IMR-90 (cell line): ENCODE measurements at regions not wholly inside any gene's neighbourhood (a gene's known extent, or its start where the extent isn't known, plus 50 kb on each side); places are given as distances from the start of the nearest gene placed in this dataset.

ENCODE experiments used
- ATAC-seq: fragments of 200-7000 bp; cut with Tn5 transposase; 2 replicates; pipeline ENCODE4 v1.9.1; 2020; ENCODE audit warnings: low read depth, mild to moderate bottlenecking, moderate library complexity
- BruUV-seq: library from RNA; stranded (reverse); fragments of 400-500 nt; replicated peaks from 2 replicates; lab custom pipeline; 2021; lab: Mats Ljungman, UMichigan
- CTCF ChIA-PET: fragments of 300-600 bp; formaldehyde crosslinking; extraction: SDS; loops from one replicate; lab custom pipeline; 2021; ENCODE audit warnings: antibody characterized with exemption; lab: Yijun Ruan, JAX
- POLR2A ChIA-PET: fragments of 300-600 bp; sonication (Branson Sonifier 250); formaldehyde crosslinking; loops from one replicate; lab custom pipeline; 2022; ENCODE audit warnings: antibody characterized with exemption; ENCODE audit not compliant: unreplicated experiment; lab: Charles Lee
- DNase-seq: peaks from one replicate; pipeline ENCODE4 v3.0.0; 2013
- H2AFZ ChIP-seq: replicated peaks from 2 replicates; pipeline ENCODE3; 2013; ENCODE audit warnings: low read length, mild to moderate bottlenecking; ENCODE audit not compliant: poor library complexity
- H2AK5ac ChIP-seq: 2 replicates; pipeline ENCODE4 v1.6.1; 2013; ENCODE audit warnings: low read depth, low read length, inconsistent platforms
- H2AK9ac ChIP-seq: replicated peaks from 2 replicates; pipeline ENCODE3; 2013; ENCODE audit warnings: mild to moderate bottlenecking, low read depth, low read length, moderate library complexity; ENCODE audit not compliant: poor library complexity
- H2BK120ac ChIP-seq: 2 replicates; pipeline ENCODE4 v1.6.1; 2013; ENCODE audit warnings: low read depth, low read length, inconsistent platforms
- H2BK15ac ChIP-seq: 3 replicates; pipeline ENCODE4 v1.6.1; 2013; ENCODE audit warnings: low read depth, low read length, inconsistent platforms
- H2BK20ac ChIP-seq: 2 replicates; pipeline ENCODE4 v1.6.1; 2013; ENCODE audit warnings: low read depth, mild to moderate bottlenecking, inconsistent platforms, low read length, moderate library complexity
- H2BK5ac ChIP-seq: 2 replicates; pipeline ENCODE4 v1.6.1; 2013; ENCODE audit warnings: mild to moderate bottlenecking, low read depth, low read length, inconsistent platforms; ENCODE audit not compliant: poor library complexity, severe bottlenecking
- H3K14ac ChIP-seq: replicated peaks from 2 replicates; pipeline ENCODE4 v1.6.1; 2013; ENCODE audit warnings: low read depth, low read length, inconsistent platforms
- H3K18ac ChIP-seq: 2 replicates; pipeline ENCODE4 v1.6.1; 2013; ENCODE audit warnings: low read depth, low read length, control low read depth
- H3K23ac ChIP-seq: 2 replicates; pipeline ENCODE4 v1.6.1; 2013; ENCODE audit warnings: low read depth, low read length, inconsistent platforms
- H3K27ac ChIP-seq: 2 replicates; pipeline ENCODE4 v1.5.1; 2013; ENCODE audit warnings: mild to moderate bottlenecking, control low read depth, low read length; ENCODE audit not compliant: insufficient read depth
- H3K27me3 ChIP-seq: 2 replicates; pipeline ENCODE4 v1.6.1; 2013; ENCODE audit warnings: low read length; ENCODE audit not compliant: control insufficient read depth, insufficient read depth
- H3K36me3 ChIP-seq: 2 replicates; pipeline ENCODE4 v1.6.1; 2013; ENCODE audit warnings: low read length, mixed read lengths; ENCODE audit not compliant: control insufficient read depth, insufficient read depth
- H3K4ac ChIP-seq: 2 replicates; pipeline ENCODE4 v1.6.1; 2013; ENCODE audit warnings: low read depth, low read length, inconsistent platforms
- H3K4me1 ChIP-seq: 2 replicates; pipeline ENCODE4 v1.6.1; 2013; ENCODE audit warnings: low read length, mixed read lengths; ENCODE audit not compliant: control insufficient read depth, insufficient read depth
- H3K4me2 ChIP-seq: 2 replicates; pipeline ENCODE4 v1.6.1; 2013; ENCODE audit warnings: low read depth, mild to moderate bottlenecking, control low read depth, low read length, moderate library complexity
- H3K4me3 ChIP-seq: 2 replicates; pipeline ENCODE4 v1.5.1; 2013; ENCODE audit warnings: low read depth, mild to moderate bottlenecking, control low read depth, low read length, moderate library complexity; ENCODE audit not compliant: insufficient read depth
- H3K56ac ChIP-seq: 2 replicates; pipeline ENCODE4 v1.6.1; 2013; ENCODE audit warnings: low read length, inconsistent platforms; ENCODE audit not compliant: insufficient read depth; ENCODE audit errors: extremely low read depth
- H3K79me1 ChIP-seq, 2 experiments: 2 replicates each; pipeline ENCODE4 v1.6.1; 2013; ENCODE audit warnings: low read length in 2 of 2, inconsistent platforms in 1 of 2, low read depth in 1 of 2
- H3K9ac ChIP-seq: 2 replicates; pipeline ENCODE4 v1.6.1; 2013; ENCODE audit warnings: low read depth, low read length, control low read depth
- H3K9me1 ChIP-seq: 2 replicates; pipeline ENCODE4 v1.6.1; 2013; ENCODE audit warnings: low read length, inconsistent platforms; ENCODE audit not compliant: insufficient read depth
- H3K9me3 ChIP-seq: 2 replicates; pipeline ENCODE4 v1.6.1; 2013; ENCODE audit warnings: low read length; ENCODE audit not compliant: control insufficient read depth, insufficient read depth
- H4K20me1 ChIP-seq: 2 replicates; pipeline ENCODE4 v1.6.1; 2013; ENCODE audit warnings: low read length, inconsistent platforms; ENCODE audit not compliant: insufficient read depth
- H4K5ac ChIP-seq: 2 replicates; pipeline ENCODE4 v1.6.1; 2013; ENCODE audit warnings: mild to moderate bottlenecking, low read depth, low read length, control low read depth
- H4K8ac ChIP-seq, 2 experiments: 2 replicates each; pipeline ENCODE4 v1.6.1; 2013; ENCODE audit warnings: low read depth in 2 of 2, low read length in 2 of 2, control low read depth in 1 of 2, inconsistent platforms in 1 of 2
- H4K91ac ChIP-seq: 2 replicates; pipeline ENCODE4 v1.6.1; 2013; ENCODE audit warnings: low read depth, low read length, inconsistent platforms; ENCODE audit not compliant: insufficient read depth
- CEBPB ChIP-seq: IDR thresholded peaks from 2 replicates; pipeline ENCODE4 v1.6.1; 2012; ENCODE audit warnings: low read depth, low read length, improper control_type of control experiment
- CHD1 ChIP-seq: IDR thresholded peaks from 2 replicates; pipeline ENCODE4 v1.6.1; 2012; ENCODE audit warnings: low read depth, low read length, improper control_type of control experiment
- ELK1 ChIP-seq: fragments of 150-350 bp; IDR thresholded peaks from 2 replicates; pipeline ENCODE4 v1.6.1; 2016; ENCODE audit warnings: low read depth, mild to moderate bottlenecking, low read length, moderate library complexity, borderline replicate concordance
- FOS ChIP-seq: fragments of 150-350 bp; IDR thresholded peaks from 2 replicates; pipeline ENCODE4 v1.6.1; 2016; ENCODE audit warnings: low read depth, low read length
- MAFK ChIP-seq: IDR thresholded peaks from 2 replicates; pipeline ENCODE4 v1.6.1; 2012; ENCODE audit warnings: low read depth, low read length, improper control_type of control experiment
- MXI1 ChIP-seq: IDR thresholded peaks from 2 replicates; pipeline ENCODE4 v1.6.1; 2012; ENCODE audit warnings: low read depth, mild to moderate bottlenecking, low read length, moderate library complexity, borderline replicate concordance
- NFE2L2 ChIP-seq: fragments of 150-350 bp; IDR thresholded peaks from 2 replicates; pipeline ENCODE4 v1.6.1; 2016; ENCODE audit warnings: low read depth, mild to moderate bottlenecking, low read length
- RAD21 ChIP-seq: IDR thresholded peaks from 2 replicates; pipeline ENCODE4 v1.6.1; 2012; ENCODE audit warnings: low read length, improper control_type of control experiment
- RFX5 ChIP-seq: IDR thresholded peaks from 2 replicates; pipeline ENCODE4 v1.8.0; 2012; ENCODE audit warnings: low read depth, mild to moderate bottlenecking, low read length, moderate library complexity
- SMC3 ChIP-seq: fragments of 150-350 bp; IDR thresholded peaks from 2 replicates; pipeline ENCODE4 v1.6.1; 2016; ENCODE audit warnings: low read depth, mild to moderate bottlenecking, antibody characterized with exemption, low read length, moderate library complexity
- USF2 ChIP-seq: fragments of 150-350 bp; IDR thresholded peaks from 2 replicates; pipeline ENCODE4 v1.6.1; 2017; ENCODE audit warnings: mild to moderate bottlenecking, antibody characterized with exemption, low read length, low read depth
- WGBS, 2 experiments: methylation state at CpG; one replicate each; pipeline versions ENCODE4 v1.1.5 to v1.1.7; 2013; ENCODE audit warnings: missing lambda C conversion rate in 2 of 2; ENCODE audit not compliant: insufficient read length in 1 of 2; ENCODE audit errors: extremely low coverage in 2 of 2; 5-methylcytosine and 5-hydroxymethylcytosine counted together
- dilution Hi-C: fragments of 300-500 bp; cut with HindIII; formaldehyde crosslinking; loops from one replicate; pipeline ENCODE4 v1.14.3; 2018; ENCODE audit warnings: low sequenced_read_pairs; ENCODE audit not compliant: unreplicated experiment
- in situ Hi-C: fragments of 300-500 bp; cut with MboI; formaldehyde crosslinking; loops from 3 replicates; pipeline ENCODE4 v1.14.3; 2019; ENCODE audit warnings: low sequenced_read_pairs, inconsistent platforms, mixed read lengths
- intact Hi-C: fragments of 100-400 bp; cut with micrococcal nuclease; formaldehyde crosslinking; loops from 2 replicates; pipeline ENCODE4 v1.10.0; 2022
- TF ChIP-seq, protein P1 (sequence below): conservative IDR thresholded peaks from 2 replicates; pipeline ENCODE4 v1.5.1; 2012; ENCODE audit warnings: mild to moderate bottlenecking, low read depth, low read length, improper control_type of control experiment

- CTCF ChIA-PET, result no interaction called here
- no peak overlapping the region for H4K5ac ChIP-seq
Observed at GRCh38 chr18:28820353-28820752, 643.4 kb upstream of the CDH2 start.

More at GRCh38 chr18:28820353-28820752, 643.4 kb upstream of the CDH2 start:
- Histone ChIP-seq H2BK5ac (no peak overlapping the region), H2AK9ac (no peak overlapping the region), H4K8ac (no peak overlapping the region), H2BK15ac (no peak overlapping the region), H3K9me3 (no peaks in the 10 kb centered on the region), H3K4me1 (no peaks in the 10 kb centered on the region), H4K91ac (no peak overlapping the region), H3K36me3 (no peaks in the 10 kb centered on the region), H3K4ac (no peak overlapping the region), H3K27me3 (no peaks in the 10 kb centered on the region), H3K9me1 (no peaks in the 10 kb centered on the region), H2AK5ac (no peak overlapping the region), H3K4me3 (no peak overlapping the region), H3K4me2 (no peak overlapping the region), H2BK120ac (no peak overlapping the region), H3K27ac (no peak overlapping the region), H3K9ac (no peak overlapping the region), H3K79me1 (no peaks in the 10 kb centered on the region), H3K14ac (no peak overlapping the region), H3K18ac (no peak overlapping the region), H3K56ac (no peak overlapping the region), H2BK20ac (no peak overlapping the region), H4K20me1 (no peaks in the 10 kb centered on the region), H3K23ac (no peak overlapping the region), H2AFZ (no peak overlapping the region)
- no TSS peak for BruUV-seq
- TF ChIP-seq, protein P1, sequence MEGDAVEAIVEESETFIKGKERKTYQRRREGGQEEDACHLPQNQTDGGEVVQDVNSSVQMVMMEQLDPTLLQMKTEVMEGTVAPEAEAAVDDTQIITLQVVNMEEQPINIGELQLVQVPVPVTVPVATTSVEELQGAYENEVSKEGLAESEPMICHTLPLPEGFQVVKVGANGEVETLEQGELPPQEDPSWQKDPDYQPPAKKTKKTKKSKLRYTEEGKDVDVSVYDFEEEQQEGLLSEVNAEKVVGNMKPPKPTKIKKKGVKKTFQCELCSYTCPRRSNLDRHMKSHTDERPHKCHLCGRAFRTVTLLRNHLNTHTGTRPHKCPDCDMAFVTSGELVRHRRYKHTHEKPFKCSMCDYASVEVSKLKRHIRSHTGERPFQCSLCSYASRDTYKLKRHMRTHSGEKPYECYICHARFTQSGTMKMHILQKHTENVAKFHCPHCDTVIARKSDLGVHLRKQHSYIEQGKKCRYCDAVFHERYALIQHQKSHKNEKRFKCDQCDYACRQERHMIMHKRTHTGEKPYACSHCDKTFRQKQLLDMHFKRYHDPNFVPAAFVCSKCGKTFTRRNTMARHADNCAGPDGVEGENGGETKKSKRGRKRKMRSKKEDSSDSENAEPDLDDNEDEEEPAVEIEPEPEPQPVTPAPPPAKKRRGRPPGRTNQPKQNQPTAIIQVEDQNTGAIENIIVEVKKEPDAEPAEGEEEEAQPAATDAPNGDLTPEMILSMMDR, result no peak
- TF ChIP-seq NFE2L2, result no peak
- TF ChIP-seq MAFK, result no peak
- TF ChIP-seq USF2, result no peak
- TF ChIP-seq FOS, result no peak
- no peak for TF ChIP-seq SMC3
- no peak for TF ChIP-seq CHD1
- no peak for TF ChIP-seq ELK1
- TF ChIP-seq RAD21, result no peak
- no peak for TF ChIP-seq MXI1
- no peak for TF ChIP-seq CEBPB
- TF ChIP-seq RFX5, result no peak
- no CpG with 5 or more reads among the region's 1 CpG for WGBS, 2 experiments
- intact Hi-C loops (no loop called here), in situ Hi-C loops (no loop called here), dilution Hi-C loops (no loop called here)
- no peak for DNase-seq
- ATAC-seq, result no peak
- POLR2A ChIA-PET, result no interaction called here
